ENCODE measurements at regions not wholly inside any gene's neighbourhood (a gene's known extent, or its start where the extent isn't known, plus 50 kb on each side); places are given as distances from the start of the nearest gene placed in this dataset.

DNA sequence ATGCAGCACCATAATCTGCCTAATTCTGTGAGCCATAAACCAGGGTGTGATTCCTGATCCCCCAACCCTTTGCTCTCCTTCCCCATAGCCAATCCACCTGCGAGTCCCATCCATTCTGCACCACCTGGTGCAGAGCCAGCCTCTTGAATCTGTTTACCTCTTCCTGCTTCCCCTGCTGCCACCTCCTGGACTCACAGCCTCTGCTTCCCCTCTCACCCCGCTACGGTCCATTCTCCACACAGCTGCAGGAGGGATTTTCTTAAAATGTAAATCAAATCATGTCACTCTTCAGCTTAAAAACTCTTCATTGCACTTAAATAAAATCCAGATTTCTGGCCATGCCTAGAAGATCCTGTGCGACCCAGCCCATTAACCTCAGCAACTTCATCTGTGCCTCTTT lies 186.7 kb downstream of the FOXD2 start:
- TF ChIP-seq, protein P1, sequence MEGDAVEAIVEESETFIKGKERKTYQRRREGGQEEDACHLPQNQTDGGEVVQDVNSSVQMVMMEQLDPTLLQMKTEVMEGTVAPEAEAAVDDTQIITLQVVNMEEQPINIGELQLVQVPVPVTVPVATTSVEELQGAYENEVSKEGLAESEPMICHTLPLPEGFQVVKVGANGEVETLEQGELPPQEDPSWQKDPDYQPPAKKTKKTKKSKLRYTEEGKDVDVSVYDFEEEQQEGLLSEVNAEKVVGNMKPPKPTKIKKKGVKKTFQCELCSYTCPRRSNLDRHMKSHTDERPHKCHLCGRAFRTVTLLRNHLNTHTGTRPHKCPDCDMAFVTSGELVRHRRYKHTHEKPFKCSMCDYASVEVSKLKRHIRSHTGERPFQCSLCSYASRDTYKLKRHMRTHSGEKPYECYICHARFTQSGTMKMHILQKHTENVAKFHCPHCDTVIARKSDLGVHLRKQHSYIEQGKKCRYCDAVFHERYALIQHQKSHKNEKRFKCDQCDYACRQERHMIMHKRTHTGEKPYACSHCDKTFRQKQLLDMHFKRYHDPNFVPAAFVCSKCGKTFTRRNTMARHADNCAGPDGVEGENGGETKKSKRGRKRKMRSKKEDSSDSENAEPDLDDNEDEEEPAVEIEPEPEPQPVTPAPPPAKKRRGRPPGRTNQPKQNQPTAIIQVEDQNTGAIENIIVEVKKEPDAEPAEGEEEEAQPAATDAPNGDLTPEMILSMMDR (conservative IDR thresholded peaks at IDR 0.05) = no peak
- no peak for TF ChIP-seq ZFX (IDR thresholded peaks at IDR 0.05)
